AG09319 (cell line): ENCODE measurements at regions not wholly inside any gene's neighbourhood (a gene's known extent, or its start where the extent isn't known, plus 50 kb on each side); places are given as distances from the start of the nearest gene placed in this dataset.

Experiments used
- DNase-seq: peaks from one replicate; pipeline ENCODE4 v3.0.0-alpha.2; 2010; ENCODE audit warnings: low read depth; ENCODE audit errors: extremely low read depth
- TF ChIP-seq, protein P1 (sequence below): IDR thresholded peaks from 2 replicates; pipeline ENCODE4 v1.5.1; 2011; ENCODE audit warnings: low read depth, mild to moderate bottlenecking, inconsistent platforms, low read length, moderate library complexity

DNA sequence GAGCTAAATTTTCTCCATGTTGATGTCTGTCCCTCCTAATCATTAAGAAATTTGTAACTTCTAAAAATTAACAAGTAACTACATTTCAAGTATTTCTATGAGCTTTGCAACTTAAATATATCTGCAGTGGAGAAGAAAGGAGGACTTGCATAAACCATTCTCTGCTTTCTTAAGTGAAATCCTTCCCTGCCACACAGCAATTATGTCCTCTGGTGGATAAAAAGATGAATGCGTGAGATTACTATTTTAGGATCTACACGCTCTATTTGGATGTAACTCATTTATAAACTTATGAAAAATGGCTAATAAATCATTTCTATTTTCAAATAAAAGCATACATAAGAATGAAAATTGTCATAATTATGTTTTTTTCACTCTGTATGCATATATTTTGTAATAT, 338.0 kb upstream of the PTCHD4 start:
- TF ChIP-seq, protein P1, sequence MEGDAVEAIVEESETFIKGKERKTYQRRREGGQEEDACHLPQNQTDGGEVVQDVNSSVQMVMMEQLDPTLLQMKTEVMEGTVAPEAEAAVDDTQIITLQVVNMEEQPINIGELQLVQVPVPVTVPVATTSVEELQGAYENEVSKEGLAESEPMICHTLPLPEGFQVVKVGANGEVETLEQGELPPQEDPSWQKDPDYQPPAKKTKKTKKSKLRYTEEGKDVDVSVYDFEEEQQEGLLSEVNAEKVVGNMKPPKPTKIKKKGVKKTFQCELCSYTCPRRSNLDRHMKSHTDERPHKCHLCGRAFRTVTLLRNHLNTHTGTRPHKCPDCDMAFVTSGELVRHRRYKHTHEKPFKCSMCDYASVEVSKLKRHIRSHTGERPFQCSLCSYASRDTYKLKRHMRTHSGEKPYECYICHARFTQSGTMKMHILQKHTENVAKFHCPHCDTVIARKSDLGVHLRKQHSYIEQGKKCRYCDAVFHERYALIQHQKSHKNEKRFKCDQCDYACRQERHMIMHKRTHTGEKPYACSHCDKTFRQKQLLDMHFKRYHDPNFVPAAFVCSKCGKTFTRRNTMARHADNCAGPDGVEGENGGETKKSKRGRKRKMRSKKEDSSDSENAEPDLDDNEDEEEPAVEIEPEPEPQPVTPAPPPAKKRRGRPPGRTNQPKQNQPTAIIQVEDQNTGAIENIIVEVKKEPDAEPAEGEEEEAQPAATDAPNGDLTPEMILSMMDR = no peak
- no peak for DNase-seq

DNA sequence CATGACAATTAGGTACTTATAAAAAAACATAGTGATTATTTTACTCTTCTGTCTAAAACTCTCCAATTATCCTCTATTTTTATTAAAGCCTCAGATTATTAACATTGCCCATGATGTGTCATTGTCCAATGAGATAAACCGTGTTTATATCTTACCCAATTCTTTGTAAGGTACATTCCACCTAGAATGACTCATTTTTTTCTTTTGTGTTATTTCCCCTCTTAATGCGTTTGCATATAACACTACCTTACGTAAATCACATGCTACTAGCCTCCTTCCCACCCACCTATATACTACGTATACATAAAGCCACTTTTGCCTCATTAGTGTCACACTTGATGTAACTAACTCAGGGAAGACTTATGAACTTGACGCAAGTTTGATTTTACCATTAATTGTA, 336.3 kb upstream of the PTCHD4 start:
- TF ChIP-seq, protein P1 = no peak
- no peak for DNase-seq

DNA sequence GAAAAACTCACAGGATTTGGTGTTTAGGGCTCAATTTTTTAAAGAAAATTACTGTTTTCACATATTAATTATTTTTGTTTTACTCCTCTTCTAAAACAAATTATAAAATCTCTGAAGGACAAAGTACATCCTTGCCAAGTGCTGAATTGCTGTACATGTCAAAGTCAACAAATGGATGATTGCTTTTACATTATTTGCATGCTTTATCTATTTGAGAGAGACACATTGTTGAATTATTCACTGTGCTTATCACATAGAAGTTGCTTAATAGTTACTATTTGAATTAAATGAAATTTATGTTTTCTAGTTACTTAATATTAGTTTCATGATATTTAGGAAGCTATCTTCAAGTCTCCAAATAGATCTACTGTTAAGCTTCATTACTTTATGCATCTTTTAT, 318.6 kb upstream of the PTCHD4 start:
- DNase-seq = no peak
- TF ChIP-seq, protein P1 = no peak

DNA sequence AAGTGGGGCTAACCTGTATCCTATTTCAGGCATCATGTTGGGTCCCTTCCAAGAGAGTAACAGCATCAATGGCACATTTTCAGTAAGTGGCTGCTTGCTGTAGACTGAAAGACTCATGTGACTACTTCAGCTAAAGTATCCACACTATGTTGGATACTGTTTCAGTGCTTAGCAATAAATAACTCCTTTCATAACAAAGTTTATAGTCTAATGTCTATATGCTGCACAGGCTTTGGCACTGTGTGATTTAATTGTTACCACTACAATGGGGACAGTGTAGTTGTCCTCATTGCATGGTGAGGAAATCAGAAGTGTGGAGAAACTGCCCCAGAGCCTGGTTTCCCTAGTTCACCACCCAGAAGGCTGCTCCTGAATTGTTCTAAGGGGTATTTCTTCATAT, 318.0 kb upstream of the PTCHD4 start:
- TF ChIP-seq, protein P1 = no peak
- no peak for DNase-seq

DNA sequence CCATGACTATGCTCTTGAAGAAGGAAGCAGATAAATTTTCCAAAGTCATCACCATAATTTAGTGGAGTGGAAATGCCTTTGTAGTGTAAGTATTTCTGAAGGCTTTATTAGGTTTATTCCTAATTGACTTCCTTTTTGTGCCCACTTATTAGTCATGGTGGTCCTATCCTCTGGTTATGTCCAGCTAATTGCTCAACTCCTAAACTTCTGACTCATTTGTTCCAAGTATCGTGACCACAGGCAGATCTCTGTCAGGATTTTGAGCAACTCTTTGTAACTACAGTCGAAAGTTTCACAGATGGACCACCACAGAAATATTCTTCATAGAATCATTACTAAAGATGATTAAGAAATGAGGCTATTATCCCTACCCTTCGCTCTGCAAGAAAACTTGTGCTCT, 315.6 kb upstream of the PTCHD4 start:
- DNase-seq = peak; percentile 16
- TF ChIP-seq, protein P1 = no peak

DNA sequence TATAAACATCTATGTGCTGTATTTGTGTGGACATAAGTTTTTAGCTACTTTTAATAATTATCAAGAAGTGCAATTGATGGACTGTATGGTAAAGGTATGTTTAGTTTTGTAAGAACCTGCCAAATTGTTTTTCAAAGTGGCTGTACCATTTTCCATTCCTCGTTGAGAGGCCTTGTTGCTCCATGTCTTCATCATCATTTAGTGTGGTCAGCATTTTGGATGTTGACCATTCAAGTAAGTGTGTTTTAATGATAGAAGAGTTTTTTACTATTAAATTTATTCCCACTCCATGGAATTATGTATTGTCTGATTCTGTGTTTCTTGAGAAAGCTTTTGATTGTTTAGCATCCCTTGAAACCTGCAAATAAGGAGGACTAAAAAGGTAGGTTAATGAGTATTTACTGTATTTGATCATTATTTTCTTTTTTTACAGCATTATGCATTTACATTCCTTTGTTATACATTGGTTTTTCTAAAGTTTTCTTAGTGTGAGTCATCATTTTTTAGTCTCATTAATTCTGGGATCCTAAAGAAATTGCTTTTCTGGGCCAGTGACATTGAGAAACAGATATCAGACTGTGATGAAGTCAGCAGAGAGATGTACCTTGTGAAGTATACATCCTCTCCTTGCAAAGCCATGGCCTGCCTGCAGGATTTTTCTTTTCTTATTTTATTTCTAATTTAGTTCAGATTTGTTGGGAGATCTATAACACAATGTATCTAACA, 312.8 kb upstream of the PTCHD4 start:
- TF ChIP-seq, protein P1 = no peak
- no peak for DNase-seq

DNA sequence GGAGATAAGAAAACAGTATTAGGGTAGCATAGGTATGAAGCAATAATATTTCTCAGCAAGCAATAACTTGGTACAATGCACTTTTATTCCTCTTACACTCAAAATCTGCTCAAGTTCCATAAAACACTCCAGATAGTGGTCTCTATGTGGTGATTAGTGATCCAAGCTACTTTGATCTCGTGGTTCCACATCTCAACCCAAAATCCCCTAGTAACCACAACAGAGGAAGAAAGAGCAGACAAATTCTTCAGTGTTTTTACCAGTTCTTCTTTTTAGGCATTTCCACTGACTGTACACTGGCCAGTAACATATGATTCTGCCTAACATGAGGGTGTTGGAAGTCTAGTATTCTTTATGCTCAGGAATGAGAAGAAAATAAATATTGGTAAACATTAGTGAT, 309.0 kb upstream of the PTCHD4 start:
- TF ChIP-seq, protein P1 = no peak
- DNase-seq = no peak
